T-cell (primary cell): ENCODE measurements at regions not wholly inside any gene's neighbourhood (a gene's known extent, or its start where the extent isn't known, plus 50 kb on each side); places are given as distances from the start of the nearest gene placed in this dataset.

ENCODE experiments used
- ATAC-seq, 4 experiments: fragments of 200-7000 bp in 3 of 4; fragments of 150-1000 bp in 1 of 4; cut with Tn5 transposase; replicated peaks in 1 of 4; 1 replicate in 3 of 4; 2 replicates in 1 of 4; pipeline ENCODE4 v1.10.0; 2021; ENCODE audit warnings: moderate library complexity in 3 of 4, mild to moderate bottlenecking in 2 of 4, moderate number of reproducible peaks in 1 of 4
- CTCF ChIA-PET, 2 donors: fragments of 300-600 bp; sonication (Branson Sonifier 250); formaldehyde crosslinking; loops; one replicate each; lab custom pipeline; 2022; ENCODE audit warnings: antibody characterized with exemption in 2 of 2; lab: Charles Lee
- POLR2A ChIA-PET, 2 donors: fragments of 300-600 bp; sonication (Branson Sonifier 250); formaldehyde crosslinking; loops; one replicate each; lab custom pipeline; 2022; ENCODE audit warnings: antibody characterized with exemption in 2 of 2; lab: Charles Lee
- DNase-seq, 35 experiments: peaks; one replicate each; pipeline versions ENCODE4 v3.0.0 to v3.0.0-alpha.2; 2013 to 2023
- H3K27ac ChIP-seq: one replicate; pipeline ENCODE4 v1.5.1; 2013; ENCODE audit warnings: low read length
- H3K27me3 ChIP-seq, 2 experiments: replicated peaks in 1 of 2; 1 replicate in 1 of 2; 2 replicates in 1 of 2; pipeline versions ENCODE4 v1.6.1 to v1.7.0; 2013; ENCODE audit warnings: low read length in 1 of 2, mixed read lengths in 1 of 2; ENCODE audit not compliant: control insufficient read depth in 2 of 2, insufficient read depth in 2 of 2; ENCODE audit errors: extremely low read depth in 1 of 2
- H3K36me3 ChIP-seq, 2 donors: 1 replicate in 1 of 2; 2 replicates in 1 of 2; pipeline versions ENCODE4 v1.6.1 to v1.7.0; 2013; ENCODE audit warnings: low read length in 1 of 2; ENCODE audit not compliant: control insufficient read depth in 2 of 2, insufficient read depth in 1 of 2; ENCODE audit errors: extremely low read depth in 1 of 2
- H3K4me1 ChIP-seq, 2 experiments: 1 replicate in 1 of 2; 2 replicates in 1 of 2; pipeline versions ENCODE4 v1.6.1 to v1.7.0; 2013; ENCODE audit warnings: low read length in 2 of 2, mixed read lengths in 1 of 2; ENCODE audit not compliant: insufficient read depth in 2 of 2, control insufficient read depth in 1 of 2; ENCODE audit errors: extremely low read depth in 1 of 2
- H3K4me3 ChIP-seq, 2 donors: 1 replicate in 1 of 2; 2 replicates in 1 of 2; pipeline versions ENCODE4 v1.5.1 to v1.7.0; 2013; ENCODE audit warnings: mild to moderate bottlenecking in 2 of 2, low read length in 1 of 2, moderate library complexity in 1 of 2; ENCODE audit not compliant: control insufficient read depth in 1 of 2; ENCODE audit errors: extremely low read depth in 1 of 2
- H3K9me3 ChIP-seq: 2 replicates; pipeline ENCODE4 v1.7.0; 2013
- H3K27ac Mint-ChIP-seq, 2 donors: one replicate each; pipeline ENCODE4 v1.8.0; 2020 to 2021; ENCODE audit warnings: mild to moderate bottlenecking in 2 of 2, mixed read lengths in 2 of 2
- H3K27me3 Mint-ChIP-seq, 2 donors: one replicate each; pipeline ENCODE4 v1.8.0; 2021 to 2022; ENCODE audit warnings: mixed read lengths in 2 of 2
- H3K36me3 Mint-ChIP-seq: one replicate; pipeline ENCODE4 v1.8.0; 2021; ENCODE audit warnings: mixed read lengths
- H3K4me1 Mint-ChIP-seq, 3 donors: one replicate each; pipeline ENCODE4 v1.8.0; 2020 to 2022; ENCODE audit warnings: mixed read lengths in 3 of 3, mild to moderate bottlenecking in 1 of 3
- H3K4me3 Mint-ChIP-seq, 3 donors: one replicate each; pipeline ENCODE4 v1.8.0; 2020 to 2022; ENCODE audit warnings: mild to moderate bottlenecking in 3 of 3, mixed read lengths in 3 of 3, moderate library complexity in 3 of 3
- H3K9me3 Mint-ChIP-seq, 3 donors: one replicate each; pipeline ENCODE4 v1.8.0; 2020 to 2022; ENCODE audit warnings: mixed read lengths in 3 of 3
- WGBS: methylation state at CpG from one replicate; pipeline ENCODE4 v1.1.5; 2013; ENCODE audit warnings: missing lambda C conversion rate; ENCODE audit not compliant: insufficient coverage; 5-methylcytosine and 5-hydroxymethylcytosine counted together

DNA sequence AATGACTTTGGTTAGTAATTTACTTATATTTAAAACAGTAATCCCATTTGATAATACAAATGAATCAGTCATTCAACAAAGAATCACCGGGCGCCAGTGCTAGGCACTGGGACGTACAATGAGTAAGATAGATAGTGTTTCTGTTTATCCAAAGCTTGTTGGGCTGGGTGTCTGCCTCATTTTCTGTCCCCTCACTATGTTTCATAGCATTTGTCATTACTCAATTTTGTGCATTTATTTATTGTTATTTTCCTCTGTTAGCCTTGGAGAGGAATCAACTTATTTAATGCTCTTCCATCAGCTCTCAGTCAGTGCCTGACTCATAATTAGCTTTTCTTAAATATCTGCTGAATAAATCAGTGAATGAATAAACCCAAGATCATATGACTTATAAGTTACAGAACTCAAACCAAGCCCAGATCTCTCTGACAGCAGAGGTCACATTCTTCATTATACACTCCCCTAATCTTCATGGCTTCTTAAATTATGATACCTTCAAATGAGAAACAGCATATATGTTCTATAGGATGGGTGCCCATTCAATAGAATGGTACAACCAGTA, 86.2 kb downstream of the TSPAN8 start:
- ChIA-PET POLR2A (no interaction called here), CTCF (no interaction called here)
- DNase-seq (no peak), ATAC-seq (no peak)
- no peaks in the 10 kb centered on the region for H3K4me1 ChIP-seq
- no peak overlapping the region for H3K4me3 ChIP-seq
- WGBS: no CpG with 5 or more reads among the region's 3 CpGs
- Mint-ChIP-seq H3K4me3 (no peak overlapping the region), H3K9me3 (peaks cover 0 to 7% (median 3%) of the 10 kb centered on the region in 3 donors), H3K36me3 (no peaks in the 10 kb centered on the region), H3K27me3 (no peaks in the 10 kb centered on the region), H3K27ac (no peak overlapping the region), H3K4me1 (no peaks in the 10 kb centered on the region)
- H3K36me3 ChIP-seq: no peaks in the 10 kb centered on the region
- no peaks in the 10 kb centered on the region for H3K9me3 ChIP-seq
- no peak overlapping the region for H3K27ac ChIP-seq
- H3K27me3 ChIP-seq: no peaks in the 10 kb centered on the region

DNA sequence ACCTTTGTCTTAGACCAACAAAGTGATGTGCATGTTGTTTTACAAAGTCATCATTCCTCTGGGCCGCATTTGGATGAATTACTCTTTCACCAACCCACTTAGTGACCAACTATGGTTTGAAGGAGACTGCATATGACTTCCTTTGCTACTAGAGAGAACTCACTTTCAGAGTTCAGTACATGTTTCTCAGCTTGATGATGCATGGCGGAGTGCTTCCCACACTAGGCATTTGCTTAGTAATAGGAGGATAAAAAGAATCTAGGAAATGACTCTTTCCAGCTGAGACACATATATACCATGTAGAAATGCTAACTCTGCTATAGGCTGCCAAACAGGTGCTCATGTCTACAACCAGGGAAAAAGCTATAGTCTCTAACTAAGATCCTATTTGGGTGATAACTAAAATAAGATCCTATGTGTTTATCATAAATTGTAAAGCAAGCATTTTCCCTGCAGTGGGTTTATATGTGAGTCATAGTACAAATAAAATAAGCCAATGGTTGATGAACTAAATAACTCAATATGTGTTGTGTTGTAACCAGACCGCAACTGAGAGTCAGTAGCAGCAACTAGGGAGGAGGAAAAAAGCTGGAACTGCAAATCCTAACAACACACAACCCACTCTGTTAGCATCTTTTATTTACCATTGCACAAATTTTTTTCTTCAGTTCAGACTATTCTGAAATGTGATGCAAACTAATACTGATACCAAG, 87.2 kb downstream of the TSPAN8 start:
- no peaks in the 10 kb centered on the region for H3K9me3 ChIP-seq
- ChIA-PET POLR2A (no interaction called here), CTCF (no interaction called here)
- Mint-ChIP-seq H3K27me3 (no peaks in the 10 kb centered on the region), H3K4me1 (no peaks in the 10 kb centered on the region), H3K4me3 (no peak overlapping the region), H3K9me3 (peaks cover 0 to 7% (median 3%) of the 10 kb centered on the region in 3 donors), H3K27ac (no peak overlapping the region), H3K36me3 (no peaks in the 10 kb centered on the region)
- H3K4me3 ChIP-seq: no peak overlapping the region
- no peaks in the 10 kb centered on the region for H3K4me1 ChIP-seq
- DNase-seq: no peak
- no peaks in the 10 kb centered on the region for H3K27me3 ChIP-seq
- no peaks in the 10 kb centered on the region for H3K36me3 ChIP-seq
- no peak for ATAC-seq
- WGBS: no CpG with 5 or more reads among the region's 3 CpGs
- no peak overlapping the region for H3K27ac ChIP-seq

DNA sequence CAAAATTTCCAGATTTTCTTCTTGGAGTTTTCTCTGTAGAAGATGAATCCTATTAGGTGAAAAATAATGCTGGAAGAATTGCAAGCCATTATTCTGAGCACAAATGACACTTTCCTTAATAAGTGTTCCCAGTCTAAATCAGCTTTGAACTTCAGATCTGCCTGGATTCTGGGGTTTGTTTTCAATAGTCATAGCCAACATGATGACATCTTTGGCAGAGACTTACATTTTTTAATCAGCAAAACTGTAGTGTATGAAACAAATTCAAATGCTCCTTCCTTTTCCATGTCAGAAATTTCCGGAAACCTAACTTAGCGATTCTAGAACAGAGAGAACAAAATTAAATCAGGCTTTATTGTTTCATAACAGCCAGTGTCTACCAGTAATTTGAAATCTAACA, 88.5 kb downstream of the TSPAN8 start:
- no peak overlapping the region for H3K27ac Mint-ChIP-seq
- no peaks in the 10 kb centered on the region for H3K27me3 ChIP-seq
- CTCF ChIA-PET: no interaction called here
- H3K9me3 ChIP-seq: no peaks in the 10 kb centered on the region
- no peaks in the 10 kb centered on the region for H3K36me3 Mint-ChIP-seq
- H3K4me3 ChIP-seq: no peak overlapping the region
- DNase-seq: no peak
- H3K4me1 Mint-ChIP-seq: no peaks in the 10 kb centered on the region
- POLR2A ChIA-PET: no interaction called here
- no CpG with 5 or more reads among the region's 2 CpGs for WGBS
- H3K27ac ChIP-seq: no peak overlapping the region
- no peak overlapping the region for H3K4me3 Mint-ChIP-seq
- H3K9me3 Mint-ChIP-seq: peaks cover 0 to 5% (median 3%) of the 10 kb centered on the region in 3 donors
- H3K27me3 Mint-ChIP-seq: no peaks in the 10 kb centered on the region
- ATAC-seq: no peak
- H3K4me1 ChIP-seq: no peaks in the 10 kb centered on the region
- no peaks in the 10 kb centered on the region for H3K36me3 ChIP-seq

DNA sequence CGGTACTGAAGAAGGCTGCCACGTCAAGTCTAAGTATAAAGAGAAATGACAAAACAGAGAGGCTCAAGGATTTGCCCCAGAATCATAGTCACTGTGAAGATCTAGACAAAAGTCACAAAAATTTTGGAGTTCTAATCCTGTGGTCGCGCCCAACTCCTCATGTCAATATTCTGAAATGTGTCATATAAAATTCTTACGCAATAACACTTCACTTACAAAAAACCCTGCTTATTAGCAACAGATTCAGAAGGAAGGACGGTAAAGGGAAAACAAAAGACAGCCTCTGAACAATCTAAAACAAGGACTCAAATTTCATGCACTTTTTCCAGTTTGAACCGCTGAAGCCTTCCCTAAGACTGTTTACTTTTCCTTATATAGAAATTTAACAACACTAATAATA, 94.7 kb downstream of the TSPAN8 start:
- H3K27me3 ChIP-seq: no peaks in the 10 kb centered on the region
- DNase-seq (no peak), ATAC-seq (no peak)
- Mint-ChIP-seq H3K4me3 (no peak overlapping the region), H3K9me3 (peaks cover 2 to 4% (median 3%) of the 10 kb centered on the region in 3 donors), H3K4me1 (no peaks in the 10 kb centered on the region), H3K27ac (no peak overlapping the region), H3K36me3 (no peaks in the 10 kb centered on the region), H3K27me3 (no peaks in the 10 kb centered on the region)
- no peaks in the 10 kb centered on the region for H3K36me3 ChIP-seq
- no peak overlapping the region for H3K27ac ChIP-seq
- WGBS: 86% methylated on average over 1 of the region's 7 CpGs
- POLR2A ChIA-PET: no interaction called here
- H3K9me3 ChIP-seq: no peaks in the 10 kb centered on the region
- CTCF ChIA-PET: no interaction called here
- H3K4me3 ChIP-seq: no peak overlapping the region
- H3K4me1 ChIP-seq: no peaks in the 10 kb centered on the region

DNA sequence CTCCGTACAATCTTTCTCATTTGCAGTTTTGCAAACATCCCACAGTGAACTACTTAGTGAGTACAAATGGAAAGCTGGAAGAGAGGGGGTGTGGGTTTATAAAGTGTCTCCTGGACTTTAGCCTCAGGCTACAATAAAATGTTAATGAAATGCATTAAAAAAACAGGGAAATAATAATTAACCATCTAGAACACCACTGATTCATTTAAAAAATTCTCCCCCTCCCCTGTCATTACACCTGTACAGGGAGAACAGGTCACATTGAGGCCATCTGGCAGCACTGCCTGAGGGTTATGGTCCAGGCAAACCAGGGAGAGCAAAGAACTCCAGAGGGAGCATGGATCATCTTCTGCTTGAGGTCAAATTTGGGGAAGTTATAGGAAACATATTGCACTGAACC, 96.3 kb downstream of the TSPAN8 start:
- H3K4me3 Mint-ChIP-seq: no peak overlapping the region
- H3K27me3 Mint-ChIP-seq: no peaks in the 10 kb centered on the region
- CTCF ChIA-PET: no interaction called here
- no peak for ATAC-seq
- no peak overlapping the region for H3K27ac Mint-ChIP-seq
- H3K36me3 Mint-ChIP-seq: no peaks in the 10 kb centered on the region
- no peaks in the 10 kb centered on the region for H3K4me1 Mint-ChIP-seq
- Histone ChIP-seq H3K27me3 (no peaks in the 10 kb centered on the region), H3K4me3 (no peak overlapping the region), H3K36me3 (no peaks in the 10 kb centered on the region), H3K9me3 (no peaks in the 10 kb centered on the region), H3K4me1 (no peaks in the 10 kb centered on the region), H3K27ac (no peak overlapping the region)
- DNase-seq: no peak
- POLR2A ChIA-PET: no interaction called here
- WGBS: no CpG with 5 or more reads among the region's 1 CpG
- H3K9me3 Mint-ChIP-seq: peaks cover 2 to 4% (median 3%) of the 10 kb centered on the region in 3 donors

DNA sequence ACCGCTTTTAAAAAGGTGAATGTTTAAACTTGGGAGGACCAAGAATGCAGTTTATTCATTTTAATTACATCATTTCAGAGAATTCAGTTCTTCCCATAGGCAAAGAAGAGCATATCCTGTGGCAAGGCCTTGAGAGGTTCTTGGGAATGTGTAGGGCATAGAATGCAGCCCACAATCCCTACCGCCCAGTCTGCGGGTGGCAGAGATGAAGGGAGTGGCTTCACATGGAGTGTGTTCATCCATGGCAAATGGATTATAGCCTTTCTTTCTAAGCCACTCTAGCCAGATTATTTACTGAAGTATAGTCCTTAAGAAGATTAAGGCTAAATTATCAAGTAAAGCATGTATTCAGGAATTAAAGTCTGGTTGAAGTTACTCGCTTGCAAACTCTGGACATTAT, 97.4 kb downstream of the TSPAN8 start:
- no CpG with 5 or more reads among the region's 4 CpGs for WGBS
- H3K27ac Mint-ChIP-seq: no peak overlapping the region

More for the DNA sequence above, 97.4 kb downstream of the TSPAN8 start:
- Histone ChIP-seq H3K27me3 (no peaks in the 10 kb centered on the region), H3K27ac (no peak overlapping the region), H3K36me3 (no peaks in the 10 kb centered on the region), H3K4me1 (no peaks in the 10 kb centered on the region), H3K9me3 (no peaks in the 10 kb centered on the region), H3K4me3 (no peak overlapping the region)
- Mint-ChIP-seq H3K27me3 (no peaks in the 10 kb centered on the region), H3K4me3 (no peak overlapping the region), H3K4me1 (no peaks in the 10 kb centered on the region), H3K36me3 (no peaks in the 10 kb centered on the region), H3K9me3 (peaks cover 3 to 4% (median 4%) of the 10 kb centered on the region in 3 donors)
- no peak for ATAC-seq
- ChIA-PET POLR2A (interaction anchor here in 1 of 2 donors (0.6 kb wide), 1 partner anchor 330 kb away, joined by 3 read pairs; no protein-coding TSS in a partner anchor), CTCF (no interaction called here)
- no peak for DNase-seq
